Keratinocyte (primary cell): ENCODE measurements at regions not wholly inside any gene's neighbourhood (a gene's known extent, or its start where the extent isn't known, plus 50 kb on each side); places are given as distances from the start of the nearest gene placed in this dataset.

Source experiments
- EZH2 ChIP-seq: IDR thresholded peaks from one replicate; pipeline ENCODE4 v1.6.1; 2012; ENCODE audit warnings: inconsistent platforms, mild to moderate bottlenecking, low read length, moderate library complexity
- TF ChIP-seq, protein P1 (sequence below), 3 experiments: IDR thresholded peaks in 1 of 3; conservative IDR thresholded peaks in 1 of 3; optimal IDR thresholded peaks in 1 of 3; 2 replicates in 2 of 3; 3 replicates in 1 of 3; pipeline versions ENCODE3 to v1.5.1; 2011; ENCODE audit warnings: low read length in 3 of 3, mild to moderate bottlenecking in 3 of 3, moderate library complexity in 2 of 3, control low read depth in 1 of 3, inconsistent platforms in 1 of 3; ENCODE audit not compliant: insufficient read depth in 2 of 3; ENCODE audit errors: extremely low read depth in 1 of 3

DNA sequence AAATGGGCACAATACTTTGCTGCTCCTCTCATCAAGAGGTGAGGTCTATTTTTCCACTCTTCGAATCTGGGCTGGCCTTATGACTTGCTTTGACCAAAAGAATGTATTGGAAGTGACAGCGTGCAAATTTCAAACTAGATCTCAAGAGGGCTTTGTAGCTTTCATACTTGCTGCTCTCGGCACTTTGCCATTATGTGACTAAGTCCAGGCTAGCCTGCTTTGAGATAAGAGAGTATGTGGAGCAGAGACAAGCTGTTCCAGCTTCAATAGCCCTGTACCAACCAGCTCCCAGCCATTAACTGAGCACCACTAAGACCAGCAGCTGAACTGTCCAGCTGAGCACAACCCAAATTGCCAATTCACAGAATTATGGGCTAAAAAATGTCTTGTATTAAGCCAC is 124.6 kb downstream of the ACER2 start:
- TF ChIP-seq, protein P1, sequence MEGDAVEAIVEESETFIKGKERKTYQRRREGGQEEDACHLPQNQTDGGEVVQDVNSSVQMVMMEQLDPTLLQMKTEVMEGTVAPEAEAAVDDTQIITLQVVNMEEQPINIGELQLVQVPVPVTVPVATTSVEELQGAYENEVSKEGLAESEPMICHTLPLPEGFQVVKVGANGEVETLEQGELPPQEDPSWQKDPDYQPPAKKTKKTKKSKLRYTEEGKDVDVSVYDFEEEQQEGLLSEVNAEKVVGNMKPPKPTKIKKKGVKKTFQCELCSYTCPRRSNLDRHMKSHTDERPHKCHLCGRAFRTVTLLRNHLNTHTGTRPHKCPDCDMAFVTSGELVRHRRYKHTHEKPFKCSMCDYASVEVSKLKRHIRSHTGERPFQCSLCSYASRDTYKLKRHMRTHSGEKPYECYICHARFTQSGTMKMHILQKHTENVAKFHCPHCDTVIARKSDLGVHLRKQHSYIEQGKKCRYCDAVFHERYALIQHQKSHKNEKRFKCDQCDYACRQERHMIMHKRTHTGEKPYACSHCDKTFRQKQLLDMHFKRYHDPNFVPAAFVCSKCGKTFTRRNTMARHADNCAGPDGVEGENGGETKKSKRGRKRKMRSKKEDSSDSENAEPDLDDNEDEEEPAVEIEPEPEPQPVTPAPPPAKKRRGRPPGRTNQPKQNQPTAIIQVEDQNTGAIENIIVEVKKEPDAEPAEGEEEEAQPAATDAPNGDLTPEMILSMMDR (optimal IDR thresholded peaks at IDR 0.05 in 1 of 3, IDR thresholded peaks at IDR 0.05 in 1 of 3, conservative IDR thresholded peaks at IDR 0.05 in 1 of 3; ENCODE audit: extremely low read depth in 1 of 3, insufficient read depth in 2 of 3, low read length in 3 of 3): no peak
- TF ChIP-seq EZH2: no peak
